Left lung (tissue), 4 donors: ENCODE measurements at regions not wholly inside any gene's neighbourhood (a gene's known extent, or its start where the extent isn't known, plus 50 kb on each side); places are given as distances from the start of the nearest gene placed in this dataset.

Experiments
- ATAC-seq: fragments of 200-7000 bp; cut with Tn5 transposase; one replicate; pipeline ENCODE4 v1.9.1; 2020; ENCODE audit warnings: moderate library complexity
- DNase-seq, 4 donors: peaks; one replicate each; pipeline ENCODE4 v3.0.0-alpha.2; 2013 to 2020
- H3K27ac ChIP-seq, 2 donors: fragments of 200-600 bp; sonication (generic) in 1 of 2; one replicate each; pipeline versions ENCODE4 v1.5.0 to v1.8.0; 2020 to 2021
- H3K27me3 ChIP-seq, 2 donors: fragments of 200-600 bp; sonication (generic) in 1 of 2; one replicate each; pipeline versions ENCODE4 v1.5.0 to v1.8.0; 2020 to 2021
- H3K36me3 ChIP-seq, 2 donors: fragments of 200-600 bp; sonication (generic) in 1 of 2; one replicate each; pipeline versions ENCODE4 v1.5.0 to v1.8.0; 2020 to 2021
- H3K4me1 ChIP-seq, 2 donors: fragments of 200-600 bp; one replicate each; pipeline ENCODE4 v1.8.0; 2021
- H3K4me3 ChIP-seq, 2 donors: fragments of 200-600 bp; sonication (generic) in 1 of 2; one replicate each; pipeline versions ENCODE4 v1.5.0 to v1.8.0; 2020 to 2021; ENCODE audit warnings: mild to moderate bottlenecking in 1 of 2
- H3K9me3 ChIP-seq, 2 donors: fragments of 200-600 bp; sonication (generic) in 1 of 2; one replicate each; pipeline versions ENCODE4 v1.5.0 to v1.8.0; 2020 to 2021
- intact Hi-C, 2 donors: fragments of 100-400 bp; cut with DNase I; formaldehyde crosslinking; loops; one replicate each; pipeline versions ENCODE4 v1.11.2 to v1.14.2; 2022
- TF ChIP-seq, protein P1 (sequence below), 2 donors: fragments of 200-600 bp; sonication (generic) in 1 of 2; IDR thresholded peaks; one replicate each; pipeline versions ENCODE4 v1.5.0 to v1.8.0; 2021; ENCODE audit warnings: antibody characterized with exemption in 2 of 2
- donor health status: DM: no; HTN: yes; CAD: no.
- donor health status: DM: no; HTN: no; CAD: no.

DNA sequence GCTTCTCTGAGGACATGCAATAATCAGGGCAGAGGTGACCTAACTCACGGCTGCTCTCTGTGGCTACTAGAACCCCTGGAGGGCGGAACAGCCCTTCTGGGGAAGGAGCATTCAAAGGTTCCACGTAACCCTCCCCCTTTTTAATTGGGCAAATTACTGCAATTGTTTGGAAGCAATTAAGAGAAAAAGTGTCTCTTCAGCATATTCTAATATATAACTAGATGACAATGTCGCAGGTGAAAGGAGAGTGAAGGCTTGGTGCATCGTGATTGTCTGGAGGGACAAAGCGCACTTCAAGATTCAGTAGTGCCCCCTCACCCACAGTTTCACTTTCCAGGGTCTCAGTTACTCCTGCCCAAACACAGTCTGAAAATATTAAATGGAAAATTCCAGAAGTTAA is 720.8 kb downstream of the DCDC2C start:
- no peak overlapping the region for H3K27ac ChIP-seq
- H3K4me3 ChIP-seq: no peak overlapping the region
- TF ChIP-seq, protein P1, sequence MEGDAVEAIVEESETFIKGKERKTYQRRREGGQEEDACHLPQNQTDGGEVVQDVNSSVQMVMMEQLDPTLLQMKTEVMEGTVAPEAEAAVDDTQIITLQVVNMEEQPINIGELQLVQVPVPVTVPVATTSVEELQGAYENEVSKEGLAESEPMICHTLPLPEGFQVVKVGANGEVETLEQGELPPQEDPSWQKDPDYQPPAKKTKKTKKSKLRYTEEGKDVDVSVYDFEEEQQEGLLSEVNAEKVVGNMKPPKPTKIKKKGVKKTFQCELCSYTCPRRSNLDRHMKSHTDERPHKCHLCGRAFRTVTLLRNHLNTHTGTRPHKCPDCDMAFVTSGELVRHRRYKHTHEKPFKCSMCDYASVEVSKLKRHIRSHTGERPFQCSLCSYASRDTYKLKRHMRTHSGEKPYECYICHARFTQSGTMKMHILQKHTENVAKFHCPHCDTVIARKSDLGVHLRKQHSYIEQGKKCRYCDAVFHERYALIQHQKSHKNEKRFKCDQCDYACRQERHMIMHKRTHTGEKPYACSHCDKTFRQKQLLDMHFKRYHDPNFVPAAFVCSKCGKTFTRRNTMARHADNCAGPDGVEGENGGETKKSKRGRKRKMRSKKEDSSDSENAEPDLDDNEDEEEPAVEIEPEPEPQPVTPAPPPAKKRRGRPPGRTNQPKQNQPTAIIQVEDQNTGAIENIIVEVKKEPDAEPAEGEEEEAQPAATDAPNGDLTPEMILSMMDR (IDR thresholded peaks at IDR 0.05): no peak
- H3K4me1 ChIP-seq: no peaks in the 10 kb centered on the region
- H3K9me3 ChIP-seq: no peaks in the 10 kb centered on the region
- ATAC-seq (no peak), DNase-seq (no peak)
- H3K36me3 ChIP-seq: no peaks in the 10 kb centered on the region
- intact Hi-C loops: no loop called here
- H3K27me3 ChIP-seq: no peaks in the 10 kb centered on the region

DNA sequence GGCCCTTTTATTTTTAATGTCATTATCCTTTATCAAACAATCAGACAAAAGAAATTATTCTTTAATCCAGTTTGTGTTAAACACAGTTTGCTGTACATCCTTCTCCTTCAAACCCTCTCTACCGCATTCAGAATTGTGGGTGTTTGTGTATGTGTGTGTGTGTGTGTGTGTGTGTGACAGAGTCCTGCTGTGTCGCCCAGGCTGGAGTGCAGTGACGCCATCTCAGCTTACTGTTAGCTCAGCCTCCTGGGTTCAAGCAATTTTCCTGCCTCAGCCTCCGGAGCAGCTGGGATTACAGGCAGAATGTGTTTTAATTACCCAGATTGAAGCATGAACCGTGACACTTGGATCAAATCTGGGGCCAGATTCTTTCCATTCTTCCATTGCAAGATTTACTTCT is 723.7 kb downstream of the DCDC2C start:
- TF ChIP-seq, protein P1 (IDR thresholded peaks at IDR 0.05): no peak
- Histone ChIP-seq H3K4me3 (no peak overlapping the region), H3K36me3 (no peaks in the 10 kb centered on the region), H3K27me3 (no peaks in the 10 kb centered on the region), H3K9me3 (no peaks in the 10 kb centered on the region), H3K4me1 (no peaks in the 10 kb centered on the region), H3K27ac (no peak overlapping the region)
- intact Hi-C loops: no loop called here
- DNase-seq: no peak
- ATAC-seq: no peak

DNA sequence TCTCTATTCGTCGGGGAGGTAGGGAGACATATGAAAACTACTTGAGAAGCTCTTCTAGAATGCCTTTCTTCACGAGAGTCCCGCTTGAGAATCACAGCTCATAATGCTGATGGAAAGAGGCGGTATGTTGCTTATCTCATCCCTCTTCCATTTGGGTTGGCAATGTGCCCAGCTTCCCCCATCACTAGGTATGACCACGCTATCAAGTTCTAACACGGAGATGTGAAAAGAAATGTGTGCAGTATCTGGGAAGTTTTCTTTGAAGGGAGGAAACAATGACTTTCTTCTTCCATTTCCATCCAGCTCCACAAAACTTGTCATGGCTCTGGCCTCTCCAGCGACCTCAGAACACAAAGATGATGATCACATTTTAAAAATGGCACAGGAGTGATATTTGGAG is 742.4 kb downstream of the DCDC2C start:
- TF ChIP-seq, protein P1 (IDR thresholded peaks at IDR 0.05): no peak
- H3K27me3 ChIP-seq: no peaks in the 10 kb centered on the region
- DNase-seq (no peak), ATAC-seq (no peak)
- H3K36me3 ChIP-seq: no peaks in the 10 kb centered on the region
- peaks cover 0 to 4% of the 10 kb centered on the region in 2 donors for H3K9me3 ChIP-seq
- no peaks in the 10 kb centered on the region for H3K4me1 ChIP-seq
- intact Hi-C loops: no loop called here
- no peak overlapping the region for H3K4me3 ChIP-seq
- H3K27ac ChIP-seq: no peak overlapping the region

DNA sequence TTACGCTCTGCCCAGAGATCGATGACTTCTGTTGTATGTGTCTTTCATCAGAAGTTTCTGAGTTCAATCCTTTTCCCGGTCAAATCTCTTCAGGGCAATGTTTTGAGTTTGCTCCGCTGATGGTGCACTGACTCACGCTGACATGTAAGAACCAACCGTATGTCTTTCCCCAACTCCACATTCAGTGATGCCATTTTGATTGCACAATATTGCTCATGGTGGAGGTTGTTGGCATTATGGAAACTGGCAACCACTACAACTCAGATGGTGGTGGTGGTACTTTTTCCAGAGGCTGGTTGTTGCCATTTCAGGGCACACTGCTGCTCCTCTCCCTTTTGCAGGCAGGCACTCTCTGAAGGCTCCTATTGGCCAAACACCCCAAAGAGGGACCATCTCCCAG is 751.5 kb downstream of the DCDC2C start:
- Histone ChIP-seq H3K4me1 (no peaks in the 10 kb centered on the region), H3K27ac (no peak overlapping the region), H3K36me3 (no peaks in the 10 kb centered on the region), H3K4me3 (no peak overlapping the region), H3K9me3 (peaks cover 0 to 15% of the 10 kb centered on the region in 2 donors), H3K27me3 (no peaks in the 10 kb centered on the region)
- ATAC-seq: no peak
- intact Hi-C loops: no loop called here
- TF ChIP-seq, protein P1 (IDR thresholded peaks at IDR 0.05): no peak
- DNase-seq: no peak

DNA sequence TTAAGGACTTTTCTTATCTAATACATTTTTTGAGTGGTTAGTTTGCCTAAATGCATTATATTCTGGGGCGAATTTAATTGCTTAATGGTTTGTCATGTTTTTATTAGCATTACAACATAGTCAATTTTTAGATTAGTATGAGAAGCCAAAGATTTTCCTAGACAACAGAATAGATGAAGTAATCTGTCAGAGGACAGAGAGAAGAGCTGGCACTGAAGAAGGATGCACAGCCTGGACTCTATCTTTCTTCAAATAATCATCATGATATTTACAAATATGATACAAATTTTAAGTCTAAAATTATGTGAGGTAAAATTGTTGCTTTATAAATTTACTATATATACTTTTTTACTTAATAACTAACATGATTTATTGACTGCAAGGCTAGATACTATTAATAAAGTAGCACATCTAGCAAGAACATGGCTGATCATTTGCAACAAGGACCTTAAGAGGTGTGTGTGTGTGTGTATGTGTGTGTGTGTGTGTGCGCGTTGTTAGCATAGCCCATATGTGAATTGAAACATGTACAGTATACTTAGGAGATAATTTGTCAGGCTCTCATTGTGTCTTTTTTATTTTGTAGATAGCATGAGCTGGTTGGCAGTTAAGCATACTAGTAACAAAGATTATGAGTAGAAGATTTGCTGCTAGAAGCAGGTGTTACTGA is 752.2 kb downstream of the DCDC2C start:
- peak in 2 of 4 donors; percentile 31 to 50 for DNase-seq
- Histone ChIP-seq H3K9me3 (peaks cover 0 to 15% of the 10 kb centered on the region in 2 donors), H3K27ac (no peak overlapping the region), H3K27me3 (no peaks in the 10 kb centered on the region), H3K36me3 (no peaks in the 10 kb centered on the region), H3K4me1 (no peaks in the 10 kb centered on the region), H3K4me3 (no peak overlapping the region)
- TF ChIP-seq, protein P1 (IDR thresholded peaks at IDR 0.05): no peak
- no peak for ATAC-seq
- intact Hi-C loops: no loop called here
